GM13977 (cell line): ENCODE measurements at regions not wholly inside any gene's neighbourhood (a gene's known extent, or its start where the extent isn't known, plus 50 kb on each side); places are given as distances from the start of the nearest gene placed in this dataset.

Experiments used
- DNase-seq: peaks from one replicate; pipeline ENCODE4 v3.0.0; 2012; ENCODE audit warnings: low spot score
- in situ Hi-C: fragments of 300-500 bp; cut with MboI; formaldehyde crosslinking; loops from one replicate; pipeline ENCODE4 v1.12.0; 2022; ENCODE audit warnings: low sequenced_read_pairs, low pct_unique_long_range_greater_than_20kb, mixed read lengths, inconsistent platforms; ENCODE audit not compliant: unreplicated experiment
- TF ChIP-seq, protein P1 (sequence below): IDR thresholded peaks from 2 replicates; pipeline ENCODE4 v1.5.1; 2012; ENCODE audit warnings: mild to moderate bottlenecking, control low read depth; ENCODE audit not compliant: insufficient read depth; ENCODE audit errors: extremely low read depth, missing control alignments

DNA sequence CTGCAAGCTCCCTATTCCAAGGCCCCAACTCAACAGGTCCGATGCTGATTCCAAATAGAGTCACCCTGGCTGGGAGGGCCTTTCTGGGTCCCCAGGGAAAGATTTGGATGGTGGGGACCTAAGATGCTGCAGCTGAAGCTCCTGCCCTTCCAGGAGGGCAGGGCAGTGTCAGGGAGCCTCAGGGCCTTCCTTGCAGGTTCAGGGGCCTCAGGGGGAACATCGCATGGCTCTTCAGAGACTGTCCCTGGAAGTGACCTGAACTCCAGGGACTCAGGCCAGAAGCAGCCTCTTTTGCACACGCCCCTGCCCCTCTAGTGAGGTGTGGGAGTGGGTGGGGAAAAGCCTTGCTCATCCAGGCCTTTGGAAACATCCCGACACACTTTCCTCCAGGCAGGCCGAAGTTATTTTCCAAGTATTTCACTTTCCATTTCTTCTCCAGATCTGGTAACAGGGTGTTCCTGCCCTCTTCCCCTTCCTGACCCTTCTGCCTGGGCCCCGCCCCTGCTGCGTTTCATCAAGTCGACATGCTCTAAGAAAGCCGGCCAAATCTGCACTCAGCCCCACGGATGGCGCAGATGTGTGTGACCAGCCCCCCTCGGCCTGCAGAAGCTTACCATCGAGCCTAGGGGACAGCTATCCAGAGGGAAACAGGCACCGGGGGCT is 159.5 kb downstream of the FGF18 start:
- DNase-seq = no peak
- TF ChIP-seq, protein P1, sequence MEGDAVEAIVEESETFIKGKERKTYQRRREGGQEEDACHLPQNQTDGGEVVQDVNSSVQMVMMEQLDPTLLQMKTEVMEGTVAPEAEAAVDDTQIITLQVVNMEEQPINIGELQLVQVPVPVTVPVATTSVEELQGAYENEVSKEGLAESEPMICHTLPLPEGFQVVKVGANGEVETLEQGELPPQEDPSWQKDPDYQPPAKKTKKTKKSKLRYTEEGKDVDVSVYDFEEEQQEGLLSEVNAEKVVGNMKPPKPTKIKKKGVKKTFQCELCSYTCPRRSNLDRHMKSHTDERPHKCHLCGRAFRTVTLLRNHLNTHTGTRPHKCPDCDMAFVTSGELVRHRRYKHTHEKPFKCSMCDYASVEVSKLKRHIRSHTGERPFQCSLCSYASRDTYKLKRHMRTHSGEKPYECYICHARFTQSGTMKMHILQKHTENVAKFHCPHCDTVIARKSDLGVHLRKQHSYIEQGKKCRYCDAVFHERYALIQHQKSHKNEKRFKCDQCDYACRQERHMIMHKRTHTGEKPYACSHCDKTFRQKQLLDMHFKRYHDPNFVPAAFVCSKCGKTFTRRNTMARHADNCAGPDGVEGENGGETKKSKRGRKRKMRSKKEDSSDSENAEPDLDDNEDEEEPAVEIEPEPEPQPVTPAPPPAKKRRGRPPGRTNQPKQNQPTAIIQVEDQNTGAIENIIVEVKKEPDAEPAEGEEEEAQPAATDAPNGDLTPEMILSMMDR = no peak
- in situ Hi-C loops = no loop called here

DNA sequence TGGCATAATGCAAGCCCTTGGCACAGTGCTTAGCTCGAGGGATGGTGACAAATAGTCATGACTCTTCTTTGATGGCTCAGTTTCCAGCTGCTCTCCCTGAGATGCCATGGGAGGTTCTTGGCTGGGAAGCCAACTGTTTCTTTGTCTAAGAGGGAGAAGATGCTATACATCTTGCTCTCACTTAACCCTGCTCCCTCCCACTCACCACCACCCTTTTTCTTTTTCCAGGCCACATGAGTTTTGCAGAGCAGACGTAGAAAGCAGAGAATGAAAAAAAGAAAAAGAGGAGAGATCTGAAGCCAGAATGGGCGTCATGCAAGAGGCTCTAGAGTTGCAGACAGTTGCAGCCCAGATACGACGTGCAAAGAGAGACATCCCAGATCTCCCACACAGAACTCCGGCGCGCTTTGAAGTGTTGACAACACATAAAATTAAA is 160.5 kb downstream of the FGF18 start:
- in situ Hi-C loops = no loop called here
- no peak for DNase-seq
- TF ChIP-seq, protein P1 = no peak

DNA sequence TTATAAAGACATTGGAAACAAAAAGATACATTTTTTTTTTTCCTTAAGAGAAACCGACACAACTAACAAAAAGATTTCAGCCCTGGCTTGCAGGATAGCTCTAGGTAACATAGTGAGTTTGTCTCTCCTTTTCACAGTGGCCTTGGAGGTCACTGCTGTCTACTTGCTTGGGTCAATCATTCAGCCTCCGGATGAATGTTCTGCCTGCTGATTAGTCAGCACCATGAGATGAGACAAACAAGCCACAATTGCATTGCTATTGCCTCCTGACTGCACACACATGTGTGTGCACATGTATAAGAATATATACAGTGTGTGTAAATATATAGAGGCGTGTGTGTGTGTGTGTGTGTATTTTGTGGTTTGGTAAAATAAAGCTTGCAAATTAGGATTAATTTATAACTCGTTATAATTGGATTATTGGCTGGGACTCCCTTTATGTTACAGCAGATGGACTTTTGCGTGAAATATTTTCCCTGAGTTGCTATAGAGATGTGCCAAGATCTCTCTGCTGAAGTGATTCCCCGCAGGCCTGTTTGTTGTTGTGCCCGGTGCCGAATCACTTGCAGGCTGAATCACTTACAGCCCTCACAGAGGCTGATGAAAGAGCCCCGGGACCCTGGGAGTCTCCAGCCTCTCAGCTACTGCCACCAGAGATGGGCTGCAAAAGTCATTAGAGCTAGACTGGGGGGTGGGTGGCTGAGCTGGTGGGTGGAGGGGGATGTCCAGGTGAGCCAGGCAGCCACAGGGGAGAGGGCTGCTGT is 161.2 kb downstream of the FGF18 start:
- TF ChIP-seq, protein P1 = no peak
- no peak for DNase-seq
- in situ Hi-C loops = no loop called here

DNA sequence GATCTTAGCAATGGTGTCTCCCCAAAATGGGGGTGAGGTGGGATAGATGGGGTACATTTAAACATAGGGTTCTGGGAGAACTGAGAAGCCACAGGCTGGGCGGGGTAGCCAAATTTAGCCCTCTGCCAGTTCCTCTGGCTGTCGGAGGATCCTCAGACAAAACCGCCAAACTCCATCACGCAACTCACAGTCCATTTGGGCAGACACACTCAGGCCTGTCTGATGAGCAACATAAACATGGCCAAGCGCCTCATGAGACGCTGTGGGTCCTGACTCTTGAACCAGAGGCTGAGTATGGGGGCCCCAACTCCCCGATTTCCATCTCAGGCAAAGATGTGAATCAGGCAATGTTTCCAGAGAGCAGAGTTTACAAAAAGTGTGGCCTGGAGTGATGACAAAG is 162.3 kb downstream of the FGF18 start:
- TF ChIP-seq, protein P1 = no peak
- DNase-seq = no peak
- in situ Hi-C loops = no loop called here

DNA sequence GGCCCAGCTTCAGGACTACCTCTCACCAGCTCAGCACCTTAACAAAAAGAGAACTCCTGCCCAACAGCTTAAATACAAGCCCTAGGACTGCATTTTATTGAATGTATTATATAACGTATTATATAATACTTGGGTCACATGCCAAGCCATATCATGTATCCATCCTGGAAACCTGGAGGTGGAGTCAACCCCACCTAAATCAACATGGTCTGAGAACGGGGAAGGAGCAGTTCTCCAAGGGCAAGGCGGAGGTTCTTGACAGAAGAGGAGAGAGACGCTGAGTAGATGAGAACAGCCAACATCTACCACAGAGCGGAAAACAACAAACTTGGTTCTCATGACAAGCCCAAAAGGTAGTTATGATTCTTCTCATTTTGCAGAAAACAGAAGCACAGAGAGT is 163.4 kb downstream of the FGF18 start:
- in situ Hi-C loops = no loop called here

DNA sequence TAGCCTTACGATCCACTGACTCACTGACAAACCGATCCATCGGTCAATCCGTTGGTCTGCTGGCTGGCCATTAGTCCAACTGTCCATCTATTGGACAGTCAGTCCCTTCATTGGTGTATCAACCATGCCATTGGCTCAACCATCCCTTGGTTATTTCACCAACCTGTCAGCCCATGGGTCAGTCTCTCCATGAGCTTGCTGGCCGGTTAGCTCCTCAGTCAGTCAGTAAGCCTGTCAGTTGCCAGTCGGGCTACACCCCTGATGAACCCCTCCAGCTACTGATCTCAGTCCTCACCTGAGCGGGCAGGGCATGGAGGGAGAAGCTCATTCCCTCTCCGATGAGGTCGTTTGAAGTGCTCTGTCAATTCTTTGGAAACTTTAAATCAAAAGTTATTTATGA is 166.5 kb downstream of the FGF18 start:
- TF ChIP-seq, protein P1 = no peak
- no peak for DNase-seq
- in situ Hi-C loops = no loop called here

More for the DNA sequence above, 163.4 kb downstream of the FGF18 start:
- no peak for DNase-seq
- TF ChIP-seq, protein P1 = no peak
